ENCODE measurements at regions not wholly inside any gene's neighbourhood (a gene's known extent, or its start where the extent isn't known, plus 50 kb on each side); places are given as distances from the start of the nearest gene placed in this dataset.

- Mint-ChIP-seq H3K4me1 (ENCODE audit: low read depth) (no peaks in the 10 kb centered on the region), H3K27me3 (no peaks in the 10 kb centered on the region), H3K9me3 (ENCODE audit: low read depth) (no peaks in the 10 kb centered on the region), H3K27ac (no peak overlapping the region), H3K36me3 (ENCODE audit: insufficient read depth) (no peaks in the 10 kb centered on the region), H3K4me3 (ENCODE audit: low read depth) (no peak overlapping the region)
- DNase-seq (ENCODE audit: low spot score, unreplicated experiment): no peak
- TF ChIP-seq CTCF (IDR thresholded peaks at IDR 0.05; ENCODE audit: unreplicated experiment): no peak
Observed at GRCh38 chr4:155489271-155489670, 112.5 kb upstream of the MAP9 start.

DNA sequence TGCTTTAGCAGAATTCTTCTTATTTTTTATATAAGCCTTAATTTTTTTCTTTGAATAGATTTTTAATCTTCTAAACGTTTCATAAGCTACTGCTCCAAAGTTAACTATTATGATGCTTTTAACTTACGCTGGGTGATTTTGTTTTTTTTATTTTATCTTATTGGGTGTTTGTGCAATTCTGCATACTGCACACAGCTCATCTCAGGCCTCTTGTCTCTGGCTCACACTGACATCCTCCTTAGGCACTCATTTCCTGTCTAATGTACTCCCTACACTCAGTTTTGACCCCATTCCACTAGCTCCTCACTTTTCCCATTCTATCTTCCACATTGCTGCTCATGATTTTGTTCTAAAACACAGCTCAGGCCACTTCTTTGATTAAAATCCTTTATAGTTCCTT, 111.9 kb upstream of the MAP9 start:
- Mint-ChIP-seq H3K27me3 (peaks cover 2% of the 10 kb centered on the region), H3K36me3 (ENCODE audit: insufficient read depth) (no peaks in the 10 kb centered on the region), H3K4me3 (ENCODE audit: low read depth) (no peak overlapping the region), H3K4me1 (ENCODE audit: low read depth) (no peaks in the 10 kb centered on the region), H3K27ac (no peak overlapping the region), H3K9me3 (ENCODE audit: low read depth) (no peaks in the 10 kb centered on the region)
- no peak for TF ChIP-seq CTCF (IDR thresholded peaks at IDR 0.05; ENCODE audit: unreplicated experiment)
- no peak for DNase-seq (ENCODE audit: low spot score, unreplicated experiment)

- Mint-ChIP-seq H3K27ac (no peak overlapping the region), H3K4me1 (ENCODE audit: low read depth) (no peaks in the 10 kb centered on the region), H3K9me3 (ENCODE audit: low read depth) (no peaks in the 10 kb centered on the region), H3K36me3 (ENCODE audit: insufficient read depth) (no peaks in the 10 kb centered on the region), H3K4me3 (ENCODE audit: low read depth) (no peak overlapping the region), H3K27me3 (peaks cover 3% of the 10 kb centered on the region)
- no peak for DNase-seq (ENCODE audit: low spot score, unreplicated experiment)
- TF ChIP-seq CTCF (IDR thresholded peaks at IDR 0.05; ENCODE audit: unreplicated experiment): no peak
Observed at GRCh38 chr4:155487210-155487609, 110.4 kb upstream of the MAP9 start.

- no peak for DNase-seq (ENCODE audit: low spot score, unreplicated experiment)
- Mint-ChIP-seq H3K4me3 (ENCODE audit: low read depth) (no peak overlapping the region), H3K27ac (no peak overlapping the region), H3K9me3 (ENCODE audit: low read depth) (no peaks in the 10 kb centered on the region), H3K4me1 (ENCODE audit: low read depth) (no peaks in the 10 kb centered on the region), H3K36me3 (ENCODE audit: insufficient read depth) (no peaks in the 10 kb centered on the region), H3K27me3 (peaks cover 3% of the 10 kb centered on the region)
- no peak for TF ChIP-seq CTCF (IDR thresholded peaks at IDR 0.05; ENCODE audit: unreplicated experiment)
Observed at GRCh38 chr4:155481150-155481549, 104.4 kb upstream of the MAP9 start.

GRCh38 chr4:155479835-155480234, 103.1 kb upstream of the MAP9 start:
- Mint-ChIP-seq H3K27ac (no peak overlapping the region), H3K9me3 (ENCODE audit: low read depth) (no peaks in the 10 kb centered on the region), H3K4me1 (ENCODE audit: low read depth) (no peaks in the 10 kb centered on the region), H3K4me3 (ENCODE audit: low read depth) (no peak overlapping the region), H3K36me3 (ENCODE audit: insufficient read depth) (no peaks in the 10 kb centered on the region), H3K27me3 (peaks cover 3% of the 10 kb centered on the region)
- no peak for TF ChIP-seq CTCF (IDR thresholded peaks at IDR 0.05; ENCODE audit: unreplicated experiment)
- no peak for DNase-seq (ENCODE audit: low spot score, unreplicated experiment)
